SHP77 (cell line): ENCODE measurements at regions not wholly inside any gene's neighbourhood (a gene's known extent, or its start where the extent isn't known, plus 50 kb on each side); places are given as distances from the start of the nearest gene placed in this dataset.

ENCODE experiments used
- DNase-seq, 2 experiments: peaks; one replicate each; lab custom pipeline; 2025; lab: John Stamatoyannopoulos, UW

- DNase-seq = no peak
These were observed 824.5 kb downstream of the AACS start for GRCh38 chr12:125889742-125890141.

DNA sequence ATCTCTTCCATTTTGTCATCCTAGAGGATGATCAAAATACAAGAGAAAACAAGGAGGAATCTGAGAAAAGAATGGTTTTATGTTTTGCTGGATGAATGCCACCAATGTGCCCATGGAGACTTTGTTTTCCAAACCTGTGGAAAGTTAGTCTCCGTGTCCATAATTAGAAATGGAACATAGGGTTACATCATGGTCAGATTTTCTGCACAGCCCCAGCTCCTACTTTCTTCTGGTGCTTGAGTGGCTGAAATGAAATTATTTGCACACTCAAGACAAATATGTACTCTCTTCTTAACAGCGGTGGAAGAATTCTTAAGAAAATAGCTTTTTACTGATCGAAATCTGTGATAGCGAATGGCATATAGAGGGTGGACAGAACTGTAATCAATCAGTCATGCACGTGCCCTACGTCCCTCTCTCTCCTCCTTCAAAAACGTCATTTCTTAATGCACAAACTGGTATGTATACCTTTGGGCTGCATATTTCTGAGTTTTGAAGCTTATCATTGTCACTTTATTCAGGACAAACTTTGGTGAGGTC lies 825.2 kb downstream of the AACS start:
- no peak for DNase-seq

DNA sequence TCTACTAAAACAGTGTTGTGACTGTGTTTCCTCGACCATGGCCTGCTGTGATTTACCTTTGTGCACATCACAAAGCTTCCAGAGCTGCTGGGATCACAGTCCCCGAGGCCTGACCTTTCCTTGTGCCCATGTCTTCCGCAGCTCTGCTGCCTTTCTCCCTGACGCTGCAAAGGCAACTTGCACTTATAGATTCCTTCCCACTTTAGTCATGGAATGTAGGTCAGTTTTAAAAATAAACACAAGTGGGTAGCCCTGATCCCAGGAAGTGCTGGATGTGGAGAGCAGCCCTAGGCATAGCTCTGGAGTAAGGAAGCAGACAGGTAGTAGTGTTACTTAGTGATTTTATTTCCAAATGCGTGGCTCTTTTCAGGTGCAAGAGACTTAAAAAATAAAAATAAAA lies 825.7 kb downstream of the AACS start:
- DNase-seq = no peak

DNA sequence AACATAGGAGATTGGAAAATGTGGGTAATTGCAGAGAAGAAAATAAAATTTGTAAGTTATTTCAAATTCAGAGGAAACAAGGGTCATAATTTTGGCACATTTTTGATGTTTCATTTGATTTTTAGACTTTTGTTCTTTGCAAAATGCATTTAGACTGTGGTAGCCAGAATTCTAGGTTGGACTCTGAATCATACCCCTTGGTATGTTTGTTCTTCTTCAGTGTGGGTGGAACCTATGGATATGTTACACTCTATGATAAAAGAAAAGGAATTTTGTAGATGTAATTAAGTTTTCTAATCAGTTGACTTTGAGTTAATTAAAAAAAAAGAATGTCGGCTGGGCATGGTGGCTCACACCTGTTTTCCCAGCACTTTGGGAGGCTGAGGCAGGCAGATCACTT lies 827.0 kb downstream of the AACS start:
- DNase-seq = no peak

GRCh38 chr12:125902991-125903390 lies 837.8 kb downstream of the AACS start:
- DNase-seq = no peak

DNA sequence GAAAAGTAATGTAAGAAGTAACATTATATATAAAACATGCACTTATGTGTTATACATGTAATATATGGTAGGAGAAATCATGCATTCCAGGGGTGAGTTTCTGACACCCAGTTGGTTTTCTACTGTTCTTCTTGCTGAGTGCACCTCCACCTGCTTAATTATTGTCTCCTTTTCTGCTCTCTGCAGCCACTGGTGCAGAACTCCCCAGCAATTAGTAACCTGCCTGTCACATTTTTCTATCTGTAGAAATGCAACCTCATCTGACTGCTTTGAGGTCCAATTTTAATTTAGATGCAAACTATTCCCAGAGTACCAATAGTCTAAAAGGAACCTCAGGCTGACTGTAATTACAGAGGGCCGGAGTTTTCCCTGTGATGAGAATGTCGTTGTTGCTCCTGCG lies 842.1 kb downstream of the AACS start:
- DNase-seq = no peak

DNA sequence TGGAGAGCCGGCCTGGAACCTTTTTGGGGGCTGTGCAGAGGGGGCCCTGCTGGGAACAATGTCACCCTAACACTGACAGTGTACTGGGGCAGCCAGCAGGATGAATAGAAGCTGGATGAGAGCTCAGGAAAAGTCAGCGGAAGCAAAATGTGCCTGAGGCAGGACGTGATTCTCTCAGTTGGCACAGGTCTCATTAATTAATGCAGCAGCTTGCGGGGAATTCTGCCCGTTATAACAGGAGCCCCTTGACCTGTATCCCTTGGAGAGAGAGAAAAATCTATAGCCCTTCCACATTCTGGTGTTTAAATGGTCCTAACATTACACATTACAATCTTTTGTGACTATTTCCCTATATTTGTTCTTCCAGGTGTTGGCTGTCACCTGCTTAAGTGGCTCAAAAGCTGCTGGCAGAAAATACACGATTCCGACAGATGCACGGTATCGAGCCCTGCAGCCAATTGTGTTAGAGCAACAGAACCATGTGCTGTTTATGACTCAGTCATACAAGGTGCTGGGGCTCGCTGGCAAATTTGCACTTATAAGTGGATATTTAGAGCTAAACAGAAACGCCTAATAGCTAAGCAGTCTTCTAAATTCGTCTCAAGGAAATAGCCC lies 854.7 kb downstream of the AACS start:
- DNase-seq = no peak

DNA sequence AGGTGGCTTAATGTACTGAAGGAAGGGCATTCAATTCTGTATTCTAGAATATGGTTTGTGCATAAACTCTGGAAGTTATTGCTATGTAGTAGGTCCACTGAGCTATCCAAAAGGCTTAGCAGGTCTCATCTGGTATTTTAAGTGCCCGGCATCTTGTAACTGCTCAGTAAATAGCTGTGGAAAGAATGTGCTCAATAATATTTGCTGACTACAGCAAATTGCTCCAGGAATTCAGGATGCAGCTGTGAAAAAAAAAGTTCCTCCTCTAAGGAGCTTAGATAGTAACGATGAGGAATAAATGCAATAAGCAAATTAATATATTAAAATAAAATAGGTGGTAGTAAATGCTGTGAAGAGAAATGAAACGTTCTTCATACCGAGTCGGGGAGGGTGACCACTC lies 857.1 kb downstream of the AACS start:
- no peak for DNase-seq

GRCh38 chr12:125936502-125936901 lies 871.3 kb downstream of the AACS start:
- no peak for DNase-seq

DNA sequence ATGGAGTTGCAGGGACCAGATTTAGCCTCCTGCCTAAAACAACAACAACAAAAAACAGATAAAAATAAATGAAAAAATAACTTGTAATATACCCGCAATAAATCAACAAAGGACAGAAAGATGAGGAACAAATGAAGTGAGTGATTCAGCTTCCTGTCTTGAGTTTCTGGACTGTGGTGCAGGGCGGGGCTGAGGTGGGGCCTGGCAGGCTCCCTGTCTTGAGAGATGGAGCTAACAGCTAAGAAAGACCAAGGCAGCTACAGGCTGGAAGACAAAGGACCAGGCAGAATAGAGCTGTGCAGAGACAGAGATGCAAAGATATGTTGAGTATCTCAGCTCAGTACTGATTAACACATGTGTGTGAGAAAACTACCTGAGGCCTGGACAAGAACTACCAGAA lies 879.2 kb downstream of the AACS start:
- no peak for DNase-seq

- DNase-seq = no peak
These were observed 884.2 kb downstream of the AACS start for GRCh38 chr12:125949471-125949870.

DNA sequence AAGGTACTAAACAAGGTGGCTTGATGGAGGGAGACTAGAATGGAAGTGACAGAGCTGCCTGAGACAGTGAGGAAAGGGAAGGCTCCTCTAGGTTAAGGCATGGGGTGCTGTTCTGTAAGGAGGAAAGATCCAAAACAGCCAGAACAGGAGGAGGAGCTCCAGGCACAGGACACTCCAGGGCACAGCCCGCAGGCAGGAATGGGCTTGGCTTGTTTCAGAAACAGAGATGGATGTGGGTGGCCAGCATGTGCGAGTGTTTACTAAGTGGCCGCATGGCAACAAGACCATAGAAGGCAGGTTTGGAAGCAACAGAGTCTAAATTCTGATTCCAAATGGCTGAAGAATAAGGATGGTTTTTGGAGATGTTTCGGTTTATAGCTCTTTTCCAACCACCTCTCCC lies 889.1 kb downstream of the AACS start:
- DNase-seq = no peak

GRCh38 chr12:125956186-125956585 lies 891.0 kb downstream of the AACS start:
- DNase-seq = no peak

GRCh38 chr12:125966641-125967040 lies 901.4 kb downstream of the AACS start:
- DNase-seq = no peak

GRCh38 chr12:125968413-125968812 lies 903.2 kb downstream of the AACS start:
- no peak for DNase-seq

DNA sequence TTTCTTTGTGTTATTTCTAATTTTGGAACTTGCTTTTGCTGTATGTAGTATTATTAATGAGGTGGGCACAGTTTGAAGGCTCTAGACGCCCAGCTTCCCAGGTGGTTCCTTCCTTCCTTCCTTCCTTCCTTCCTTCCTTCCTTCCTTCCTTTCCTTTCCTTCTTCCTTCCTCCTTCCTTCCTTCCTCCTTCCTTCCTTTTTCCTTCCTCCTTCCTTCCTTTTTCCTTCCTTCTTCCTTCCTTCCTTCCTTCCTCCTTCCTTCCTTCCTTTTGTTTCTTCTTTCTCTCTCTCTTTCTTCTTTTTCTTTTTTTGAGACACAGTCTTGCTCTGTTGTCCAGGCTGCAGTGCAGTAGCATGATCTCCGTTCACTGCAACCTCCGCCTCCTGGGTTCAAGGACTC lies 906.7 kb downstream of the AACS start:
- no peak for DNase-seq

- DNase-seq = no peak
These were observed 913.1 kb downstream of the AACS start for GRCh38 chr12:125978286-125978685.

- DNase-seq = no peak
These were observed 916.5 kb downstream of the AACS start for GRCh38 chr12:125981610-125982253.

DNA sequence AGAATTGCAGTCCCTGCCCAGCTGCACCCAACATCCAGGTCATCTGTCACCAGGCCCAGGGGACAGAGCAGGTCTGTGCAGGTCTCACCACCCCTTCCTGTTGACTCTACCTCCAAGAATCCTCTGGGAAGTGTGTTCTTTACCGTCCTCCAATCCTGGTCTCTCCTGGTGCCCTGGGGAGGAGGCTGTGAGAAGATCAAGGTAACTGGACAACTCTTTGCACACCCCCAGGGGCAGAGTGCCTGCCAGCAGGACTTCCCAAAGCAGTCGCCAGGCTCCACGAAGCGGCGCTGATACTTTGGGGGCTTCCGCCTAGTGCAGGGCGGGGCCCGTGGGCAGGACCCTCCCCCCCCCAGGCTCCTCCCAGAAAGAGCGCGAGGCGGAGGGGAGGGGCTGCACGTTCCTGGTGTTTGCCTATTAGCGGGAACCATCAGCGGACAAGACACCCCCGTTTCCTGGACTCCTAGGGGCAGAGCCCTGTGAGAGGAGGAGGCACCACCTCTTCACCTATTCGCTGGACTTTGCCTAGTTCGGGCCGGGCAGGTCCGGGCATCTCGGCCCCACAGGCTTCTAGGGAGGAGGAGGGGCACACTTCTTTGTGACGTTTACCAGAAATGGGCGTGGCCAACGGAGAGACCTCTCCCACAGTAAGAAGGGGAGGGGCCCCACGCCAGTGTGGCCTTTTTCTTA lies 918.0 kb downstream of the AACS start:
- no peak for DNase-seq

- no peak for DNase-seq
These were observed 918.7 kb downstream of the AACS start for GRCh38 chr12:125983784-125984500.

- DNase-seq = no peak
These were observed 923.3 kb downstream of the AACS start for GRCh38 chr12:125988545-125988944.

GRCh38 chr12:125989696-125990095 lies 924.5 kb downstream of the AACS start:
- DNase-seq = no peak

DNA sequence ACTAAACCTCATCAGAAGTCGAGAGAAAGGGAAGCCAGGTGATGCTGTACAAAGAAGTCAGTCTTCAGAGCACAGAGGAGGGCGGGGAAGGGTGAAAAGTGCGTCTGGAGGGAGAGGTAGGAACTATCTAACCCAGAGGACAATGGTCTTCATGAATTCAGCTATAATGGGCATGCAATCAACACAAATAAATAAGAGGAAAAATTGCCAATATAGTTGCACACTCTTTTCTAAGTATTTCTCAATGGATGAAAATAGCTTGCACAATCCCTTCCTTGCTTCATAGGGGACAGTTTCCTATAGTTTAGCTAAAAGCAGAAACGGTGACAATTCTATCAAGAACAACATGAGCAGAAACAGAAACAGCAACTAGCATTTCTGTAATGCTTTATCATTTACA lies 931.2 kb downstream of the AACS start:
- DNase-seq = no peak
